Hematopoietic multipotent progenitor cell (in vitro differentiated cells): ENCODE measurements at regions not wholly inside any gene's neighbourhood (a gene's known extent, or its start where the extent isn't known, plus 50 kb on each side); places are given as distances from the start of the nearest gene placed in this dataset.

ENCODE experiments used
- DNase-seq, 3 donors: peaks; one replicate each; pipeline ENCODE4 v3.0.0-alpha.2; 2011 to 2015; ENCODE audit warnings: low read depth in 2 of 3, low spot score in 2 of 3

DNA sequence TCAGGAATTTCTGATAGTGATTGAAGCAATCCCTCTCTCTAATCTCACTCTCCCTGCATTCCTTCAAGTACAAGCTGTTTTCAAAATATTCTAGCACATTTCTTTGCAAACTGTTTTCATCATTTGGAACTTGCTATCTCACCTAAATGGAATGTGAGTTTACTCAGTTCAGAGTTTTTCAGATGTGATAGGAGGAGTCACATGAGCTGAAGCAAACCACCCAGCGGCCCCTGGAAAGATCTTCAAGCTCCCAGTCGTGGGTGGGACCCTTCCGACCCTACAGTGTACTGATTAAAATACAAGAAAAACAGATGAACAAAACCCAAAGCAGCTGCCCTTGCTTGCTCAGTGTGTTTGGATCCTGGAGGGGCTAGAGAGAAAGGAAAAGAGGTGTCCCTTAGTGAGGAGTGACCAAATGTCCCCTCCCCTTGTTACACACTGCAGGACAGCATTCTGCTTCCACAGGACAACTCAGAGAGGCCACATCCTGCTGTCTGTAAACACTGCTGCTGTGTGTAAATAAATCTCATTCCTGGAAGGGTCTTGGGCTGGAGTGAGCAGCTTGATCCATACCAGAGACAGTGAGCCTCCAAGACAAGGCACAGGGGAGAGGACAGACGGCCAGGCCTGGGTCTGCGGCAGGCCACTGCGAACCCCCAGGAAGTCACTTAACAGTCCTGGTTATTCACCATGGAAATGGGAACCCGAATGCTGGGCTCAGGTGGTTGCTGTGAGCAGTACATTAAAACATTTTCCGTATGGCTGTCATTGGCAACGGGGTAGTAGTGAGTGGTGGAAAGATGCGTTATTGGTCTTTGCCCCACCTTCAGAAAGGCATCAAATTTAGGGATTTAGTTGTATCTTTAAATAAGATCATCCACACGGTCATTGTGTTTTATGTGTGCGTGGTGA lies 229.2 kb downstream of the RHOU start:
- DNase-seq = no peak

DNA sequence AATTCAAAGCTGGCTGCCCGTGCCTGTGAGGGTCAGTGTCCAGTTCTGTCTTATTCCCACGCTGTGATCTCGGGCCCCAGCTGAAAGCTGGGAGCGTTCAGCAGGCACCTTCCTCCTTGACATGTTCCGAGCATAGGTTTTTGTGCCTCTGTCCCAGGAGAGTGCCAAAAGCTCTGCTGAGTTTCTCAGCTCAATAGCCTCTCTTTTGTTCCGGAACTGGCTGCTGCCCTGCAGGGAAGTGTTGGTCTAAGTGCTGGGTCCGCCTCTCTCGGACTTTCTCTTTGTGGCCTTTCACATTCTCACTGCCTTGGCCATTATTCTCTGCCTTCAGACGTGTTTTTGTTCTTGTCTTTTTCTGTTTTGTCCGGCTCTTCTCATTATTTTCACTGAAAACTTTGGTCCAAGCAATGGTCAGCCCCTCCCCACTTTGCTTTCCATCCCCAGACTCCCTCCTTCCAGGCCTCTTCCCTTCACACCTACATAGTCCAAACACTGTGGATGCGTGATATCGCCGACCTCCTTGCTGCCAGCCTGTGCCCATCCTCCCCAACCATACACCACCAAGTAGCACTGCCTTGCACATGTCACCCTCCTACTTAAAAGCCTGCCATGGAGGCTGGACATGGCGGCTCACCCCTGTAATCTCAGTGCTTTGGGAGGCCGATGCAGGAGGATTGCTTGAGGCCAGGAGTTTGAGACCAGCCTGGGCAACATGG lies 233.8 kb downstream of the RHOU start:
- no peak for DNase-seq

DNA sequence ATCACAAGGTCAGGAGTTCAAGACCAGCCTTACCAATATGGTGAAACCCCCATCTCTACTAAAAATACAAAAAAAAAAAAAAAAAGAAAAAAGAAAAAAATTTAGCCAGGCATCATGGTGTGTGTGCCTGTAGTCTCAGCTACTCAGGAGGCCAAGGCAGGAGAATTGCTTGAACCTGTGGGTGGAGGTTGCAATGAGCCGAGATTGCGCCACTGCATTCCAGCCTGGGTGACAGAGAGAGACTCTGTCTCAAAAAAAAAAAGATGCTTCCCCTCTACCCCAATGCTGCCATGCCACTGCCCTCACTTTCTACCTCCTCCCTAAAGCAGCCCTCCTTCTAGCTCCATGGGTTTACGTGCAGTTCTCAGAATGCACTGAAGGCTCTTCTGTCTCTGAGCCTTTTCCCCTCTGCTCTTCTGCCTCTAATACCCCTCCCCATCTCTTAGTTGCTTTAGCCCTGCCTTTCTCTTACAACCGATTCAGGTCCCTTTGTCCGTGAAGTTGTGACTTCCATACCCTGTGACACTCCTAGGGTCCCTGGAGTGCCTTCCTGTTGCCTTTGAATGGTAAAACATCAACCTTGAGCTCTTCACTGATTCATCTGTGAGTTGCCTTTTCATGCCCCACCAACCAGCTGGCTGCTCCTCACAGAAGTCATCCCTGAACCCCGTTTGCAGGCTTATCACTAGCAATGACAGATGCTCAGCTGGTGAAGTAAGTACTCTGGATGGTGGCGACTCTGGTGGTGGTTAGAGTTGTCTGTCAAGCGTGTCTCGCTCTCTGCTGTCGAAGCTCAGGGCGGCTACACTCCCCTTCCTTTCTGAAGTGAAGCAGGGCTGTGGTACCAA lies 234.9 kb downstream of the RHOU start:
- DNase-seq = no peak

DNA sequence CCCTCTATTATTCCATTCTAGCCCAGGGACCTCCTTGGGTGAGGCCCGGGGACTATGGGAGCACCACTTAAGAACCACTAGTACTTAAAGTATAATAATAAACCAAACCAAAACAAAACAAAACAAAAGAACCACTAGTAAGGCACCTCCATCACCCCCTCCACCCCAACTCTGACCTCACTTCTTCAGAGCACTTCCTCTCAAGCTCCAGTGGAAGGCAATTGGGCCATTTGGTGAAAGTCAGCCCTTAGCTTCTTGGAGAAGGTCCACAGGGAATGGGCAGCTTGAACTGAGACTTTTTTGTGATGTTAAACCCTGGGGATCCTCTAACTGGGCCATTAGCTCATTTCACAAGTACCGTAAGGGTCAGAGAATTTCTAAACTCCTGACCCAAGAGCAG lies 237.3 kb downstream of the RHOU start:
- no peak for DNase-seq

DNA sequence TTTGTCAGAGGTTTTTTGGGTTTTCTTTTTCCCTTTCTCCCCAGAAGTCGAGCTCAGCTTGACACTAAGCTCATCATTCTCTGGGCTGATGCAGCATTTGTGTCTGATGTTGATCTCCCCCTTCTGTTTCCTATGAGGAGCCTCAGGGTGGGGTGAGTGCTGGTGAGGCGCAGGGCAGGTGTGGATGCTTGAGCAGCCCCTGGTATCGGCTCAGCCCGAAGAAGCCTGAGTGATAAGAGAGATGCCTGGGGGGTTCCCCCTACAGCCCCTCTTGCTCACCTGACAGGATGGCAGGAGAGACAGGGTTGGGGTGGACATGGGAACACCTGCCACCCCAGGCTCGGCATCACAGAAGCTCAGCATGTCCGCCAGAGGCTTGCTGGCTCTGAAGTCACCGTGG lies 239.0 kb downstream of the RHOU start:
- DNase-seq = no peak

DNA sequence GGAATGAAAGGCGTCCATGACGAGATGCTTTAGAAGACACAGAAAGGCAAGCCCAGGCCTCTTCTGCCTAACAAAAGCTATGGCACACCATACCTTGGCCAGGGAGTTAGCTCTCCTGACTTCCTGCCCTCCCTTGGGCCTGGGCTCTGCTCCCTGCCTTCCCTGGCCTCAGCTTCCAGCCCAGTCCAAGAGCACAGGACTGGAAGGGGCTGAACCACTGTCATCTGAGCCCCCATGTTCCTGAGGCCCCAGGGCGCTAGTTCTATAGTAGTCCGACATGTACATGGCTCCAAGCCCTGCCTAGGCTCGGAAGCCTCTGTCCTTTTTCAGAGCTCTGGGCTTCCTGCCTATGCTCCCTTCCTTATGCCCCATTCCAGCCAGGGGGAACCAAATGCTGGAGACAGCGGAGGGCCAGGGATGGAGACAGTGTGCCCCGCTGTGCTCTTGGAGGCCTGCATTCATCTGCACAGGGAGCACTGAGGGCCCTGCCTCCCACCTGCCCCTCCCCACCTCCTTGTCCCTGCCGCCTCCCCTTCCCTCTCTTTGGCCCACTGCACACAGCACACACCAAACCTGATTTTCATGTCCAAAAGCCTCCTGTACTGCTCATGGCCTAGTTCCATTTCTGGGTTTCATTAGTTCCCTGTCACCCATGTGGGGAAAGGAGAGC lies 240.1 kb downstream of the RHOU start:
- no peak for DNase-seq

DNA sequence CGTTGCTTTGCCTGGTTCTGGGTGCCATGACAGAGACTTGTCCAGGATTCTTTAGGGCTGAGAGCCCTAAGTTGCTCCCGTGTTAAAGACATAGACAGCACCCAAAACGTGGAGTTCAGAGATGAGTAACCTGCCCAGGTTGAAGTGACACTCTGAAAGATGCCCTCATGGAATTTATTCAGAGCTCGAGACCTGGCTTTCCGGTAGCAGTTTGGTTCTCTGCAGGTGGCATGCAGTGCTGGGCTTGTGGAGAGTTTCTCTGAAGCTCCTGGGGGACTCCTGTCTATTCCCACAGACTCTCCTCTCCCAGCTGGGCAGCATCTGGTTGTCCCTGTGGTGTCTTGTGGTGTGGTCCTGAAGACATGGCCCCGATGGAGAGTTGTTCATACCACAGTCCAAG lies 241.0 kb downstream of the RHOU start:
- DNase-seq = no peak

DNA sequence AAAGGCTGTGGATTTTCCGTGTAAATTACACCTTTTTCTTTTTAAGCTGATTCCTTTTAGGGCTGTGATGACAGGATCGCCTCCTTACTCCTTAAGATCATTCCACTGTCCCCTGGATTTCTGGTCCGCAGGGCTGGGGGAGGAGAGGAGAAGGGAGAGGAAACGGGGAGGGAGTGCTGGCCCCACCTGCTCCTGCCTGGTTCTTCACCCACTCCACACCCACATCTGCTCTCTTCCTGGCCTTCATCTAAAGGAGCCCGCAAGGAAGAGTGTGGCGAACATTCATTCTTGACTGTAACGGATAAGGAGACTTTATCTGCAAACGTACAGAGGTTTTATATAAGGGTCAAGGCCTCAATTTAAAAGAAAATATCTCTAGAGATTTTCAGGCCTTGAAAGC lies 242.0 kb downstream of the RHOU start:
- no peak for DNase-seq

DNA sequence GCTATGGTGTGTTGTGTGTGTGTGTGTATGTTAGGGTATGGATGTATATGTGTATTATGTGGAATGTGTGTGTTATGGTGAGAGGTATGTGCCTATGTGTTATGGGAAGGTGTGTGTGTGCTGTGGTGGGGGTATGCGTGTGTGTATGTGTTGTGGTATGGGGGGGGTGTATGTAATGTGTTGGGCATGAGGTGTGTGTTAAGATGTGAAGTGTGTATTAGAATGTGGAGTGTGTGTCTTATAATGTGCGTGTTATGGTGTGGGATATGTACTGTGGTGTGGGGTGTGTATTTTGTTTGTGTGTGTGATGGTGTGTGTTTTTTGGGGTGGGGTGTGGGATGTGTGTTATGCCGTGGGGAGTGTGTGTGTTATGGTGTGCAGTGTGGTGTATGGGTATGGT lies 242.5 kb downstream of the RHOU start:
- no peak for DNase-seq

DNA sequence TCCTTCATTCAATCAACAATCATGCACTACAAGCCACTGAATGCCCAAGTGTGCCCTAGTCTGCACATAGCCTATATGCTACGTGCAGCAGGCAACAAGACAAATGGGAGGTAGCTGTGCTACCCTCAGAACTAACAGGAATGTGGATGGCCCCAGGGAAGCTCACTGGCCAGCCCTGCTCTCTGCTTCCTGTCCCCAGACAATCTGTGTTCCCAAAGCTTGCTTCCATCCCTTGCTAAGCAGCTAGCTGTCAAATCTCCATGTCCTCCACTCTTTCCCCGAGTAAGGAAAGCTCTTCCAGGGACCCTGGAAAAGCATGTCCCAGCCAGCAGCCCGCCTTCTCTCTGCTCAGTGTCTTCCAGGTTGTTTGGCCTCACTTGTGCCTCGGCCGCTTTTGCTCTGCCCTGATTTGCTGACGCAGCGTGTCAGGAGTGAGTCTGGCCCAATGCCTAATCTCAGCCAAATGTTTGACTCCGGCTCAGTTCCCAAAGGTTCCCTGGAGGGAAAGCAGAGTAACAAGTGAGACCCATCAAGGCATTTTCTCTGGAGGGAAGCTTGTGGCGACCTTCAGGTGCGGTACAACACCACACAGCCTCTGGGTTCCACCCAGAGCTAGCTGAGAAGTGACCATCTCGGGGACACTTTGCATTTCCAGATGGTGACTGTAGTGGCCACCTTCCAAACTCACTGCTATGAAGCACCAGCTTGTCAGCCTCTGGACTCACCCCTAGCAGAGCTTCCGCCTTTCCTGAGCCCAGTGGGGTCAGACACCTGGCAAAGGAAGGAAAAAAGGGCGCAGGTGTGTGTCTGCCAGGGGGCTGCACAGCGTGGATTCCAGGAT lies 243.4 kb downstream of the RHOU start:
- no peak for DNase-seq

DNA sequence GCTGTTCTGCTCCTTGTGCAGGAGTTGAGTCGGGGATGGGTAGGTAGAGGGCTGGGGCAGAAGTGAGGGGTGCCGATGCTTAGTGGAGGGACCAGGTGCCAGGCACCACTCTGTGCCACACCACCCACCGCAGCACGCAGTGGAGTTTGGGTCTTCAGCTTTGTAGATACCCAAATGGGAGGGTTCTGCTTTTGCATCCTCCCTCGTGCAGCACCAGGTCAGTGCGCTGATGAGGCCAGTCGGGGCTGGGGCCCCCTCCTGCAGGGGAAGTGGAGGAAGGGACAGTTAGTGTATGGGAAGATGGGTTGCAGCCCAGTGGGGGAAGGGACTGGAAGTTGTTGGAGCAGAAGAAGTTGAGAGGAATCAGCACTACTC lies 244.0 kb downstream of the RHOU start:
- DNase-seq = no peak

DNA sequence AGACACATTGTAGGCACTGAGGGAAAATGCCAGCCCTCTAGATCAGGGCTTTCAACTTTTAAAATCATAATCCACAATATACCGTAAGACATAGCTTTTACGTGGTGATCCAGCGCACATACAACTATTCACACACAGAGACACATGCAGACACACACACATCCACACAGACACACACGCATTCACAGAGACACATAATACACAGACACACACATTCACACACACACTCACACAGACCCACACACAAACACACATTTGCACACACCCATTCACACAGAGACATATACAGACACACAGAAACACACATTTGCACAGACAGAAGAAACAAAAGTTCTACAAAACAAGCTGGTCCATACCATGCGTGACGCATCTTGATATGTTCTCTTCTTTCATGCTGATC lies 244.5 kb downstream of the RHOU start:
- DNase-seq = no peak

DNA sequence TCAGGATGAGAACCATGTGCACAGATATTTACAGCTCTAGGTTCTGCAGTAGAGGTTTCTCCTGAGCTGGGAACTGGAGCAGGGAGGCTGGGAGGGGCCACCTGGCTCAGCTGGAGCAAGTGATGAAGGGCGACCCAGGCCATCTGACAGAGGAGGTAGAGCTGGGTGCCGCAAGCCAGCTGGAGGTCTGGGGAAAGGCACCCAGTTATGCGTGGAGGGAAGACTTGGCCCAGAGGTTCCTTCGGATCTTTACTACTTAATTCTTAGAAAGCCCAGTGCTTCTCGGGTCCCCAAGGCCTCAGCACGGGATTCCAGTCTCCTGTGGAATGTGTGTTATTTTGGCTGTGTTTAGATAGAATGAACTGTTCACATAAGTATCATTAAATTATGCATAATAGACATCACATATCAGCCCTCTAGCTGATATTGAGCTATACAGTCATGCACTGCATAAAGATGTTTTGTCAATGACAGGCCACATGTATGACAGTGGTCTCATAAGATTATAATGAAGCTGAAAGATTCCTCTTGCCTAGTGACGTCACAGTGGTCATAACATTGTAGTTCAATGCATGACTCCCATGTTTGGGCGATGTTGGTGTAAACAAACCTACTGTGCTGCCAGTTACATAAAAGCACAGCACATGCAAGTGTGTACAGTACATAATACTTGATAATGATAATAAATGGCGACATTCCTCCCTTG lies 245.1 kb downstream of the RHOU start:
- no peak for DNase-seq

DNA sequence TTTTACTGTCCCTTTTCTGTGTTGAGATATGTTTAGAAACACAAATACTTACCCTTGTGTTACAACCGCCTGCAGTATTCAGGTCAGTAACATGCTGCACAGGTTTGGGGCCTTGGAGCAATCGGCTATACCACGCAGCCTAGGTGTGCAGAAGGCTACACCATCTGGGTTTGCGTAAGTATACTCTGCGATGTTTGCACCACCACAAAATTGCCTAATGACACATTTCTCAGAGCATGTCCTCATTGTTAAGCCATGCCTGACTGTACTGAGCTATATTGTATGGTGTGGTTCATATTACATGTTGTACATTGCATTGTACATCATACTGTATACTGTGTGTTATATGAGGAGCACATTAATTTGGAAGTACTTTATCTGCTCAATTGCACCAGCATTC lies 247.4 kb downstream of the RHOU start:
- DNase-seq = no peak

DNA sequence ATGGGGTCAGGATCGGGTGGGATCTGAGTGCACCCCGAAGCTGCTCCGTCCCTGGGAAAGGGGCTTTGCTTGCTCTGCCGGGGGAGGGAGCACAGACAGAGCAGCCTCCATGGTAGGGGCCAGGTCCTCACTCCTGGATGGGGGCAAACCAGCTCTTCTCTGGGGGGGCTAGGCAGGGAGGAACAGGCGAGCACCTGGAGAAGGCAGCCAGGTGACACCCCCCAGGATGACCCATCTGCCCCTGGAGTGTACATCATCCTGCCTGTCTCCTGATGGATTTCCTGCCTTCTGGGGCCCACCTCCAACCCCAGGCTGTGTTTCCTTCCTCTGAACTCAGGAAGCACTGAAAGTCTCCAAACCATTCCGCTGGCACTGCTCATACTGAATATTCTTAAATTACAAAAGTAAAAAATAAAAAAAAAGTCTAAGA lies 248.0 kb downstream of the RHOU start:
- no peak for DNase-seq

DNA sequence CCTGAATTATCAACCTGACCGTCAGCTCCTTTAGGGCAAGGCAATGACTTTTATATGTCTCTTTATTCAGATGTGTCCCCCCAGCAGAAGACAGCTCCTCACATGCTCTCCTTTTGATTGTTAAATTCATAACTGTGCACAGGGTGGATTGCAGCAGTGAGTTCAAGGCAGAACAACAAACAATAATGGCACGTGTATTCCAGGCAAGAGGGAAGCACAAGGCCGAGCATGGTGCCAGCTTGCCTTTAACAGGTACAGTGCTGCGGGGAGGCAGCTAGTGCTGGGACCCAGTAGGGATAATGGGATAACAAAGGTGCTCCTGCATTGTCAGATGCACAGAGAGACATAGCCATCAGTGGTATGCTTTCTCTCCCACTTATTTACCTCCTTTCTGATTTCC lies 248.4 kb downstream of the RHOU start:
- no peak for DNase-seq

DNA sequence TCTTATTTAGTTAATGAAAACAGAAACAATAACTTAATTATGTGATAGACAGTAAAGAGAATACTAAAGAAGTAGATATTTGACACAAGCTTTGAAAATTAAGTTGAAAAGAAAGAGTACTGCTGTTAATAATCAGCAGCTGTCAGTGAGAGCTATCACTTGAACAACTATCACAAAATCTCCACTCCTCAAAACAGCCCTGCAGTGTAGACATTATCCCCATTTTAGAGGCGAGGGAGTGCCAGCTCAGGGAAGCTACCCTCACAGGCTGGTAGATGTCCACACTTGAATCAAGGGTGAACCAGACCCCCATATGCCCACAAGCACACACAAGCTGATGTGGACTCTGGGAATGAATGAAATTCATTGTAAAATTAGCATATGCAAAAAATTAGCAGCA lies 248.8 kb downstream of the RHOU start:
- no peak for DNase-seq

DNA sequence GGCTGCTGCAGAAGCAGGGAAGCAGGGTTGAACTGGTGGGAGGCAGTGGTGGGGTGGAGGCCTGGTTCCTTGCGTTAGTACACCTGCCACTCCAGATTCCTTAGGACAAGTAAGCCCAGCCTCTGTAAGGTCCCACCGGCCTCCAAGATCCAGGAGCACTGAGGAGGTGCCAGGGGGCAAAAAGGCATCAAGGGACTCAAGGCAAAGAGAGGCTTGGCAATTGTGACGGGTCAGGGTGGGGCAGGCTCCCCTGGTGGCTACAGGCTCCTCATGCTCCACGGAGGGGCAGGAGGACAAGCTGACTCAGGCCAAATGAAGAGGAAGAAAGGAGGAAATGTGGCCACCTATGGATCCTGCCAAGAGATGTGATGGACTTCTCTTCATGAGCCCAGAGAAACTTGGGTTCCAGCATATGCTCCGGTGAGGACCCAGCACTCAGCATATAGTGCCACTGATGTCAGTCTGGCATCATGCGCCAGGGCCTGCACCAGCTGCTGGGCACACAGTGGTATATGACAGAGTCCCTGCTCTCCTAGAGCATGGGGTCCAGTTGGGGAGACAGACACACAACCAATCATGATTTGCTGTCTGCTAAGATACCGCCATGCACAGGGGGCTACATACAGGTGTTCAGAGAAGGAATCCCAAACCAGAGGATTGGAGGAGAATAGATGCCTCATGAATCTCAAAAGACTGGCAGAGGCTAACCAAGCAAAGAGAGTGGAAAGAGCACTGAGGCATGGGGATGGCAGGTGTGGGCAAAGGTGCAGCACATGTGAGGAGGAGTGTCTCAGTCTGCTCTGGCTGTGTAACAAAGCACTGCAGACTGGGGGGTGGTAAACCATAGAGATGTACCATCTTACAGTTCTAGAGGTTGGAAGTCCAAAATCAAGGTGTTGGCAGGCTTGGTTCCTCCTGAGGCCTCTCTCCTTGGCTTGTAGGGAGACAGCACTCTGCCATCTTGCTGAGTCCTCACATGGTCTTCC lies 249.7 kb downstream of the RHOU start:
- DNase-seq = no peak
